ENCODE measurements at regions not wholly inside any gene's neighbourhood (a gene's known extent, or its start where the extent isn't known, plus 50 kb on each side); places are given as distances from the start of the nearest gene placed in this dataset.

- TF ChIP-seq GATA2 (IDR thresholded peaks at IDR 0.05; ENCODE audit: low read depth, low read length) (no peak), GATA3 (IDR thresholded peaks at IDR 0.05; ENCODE audit: low read depth, low read length) (no peak)
Observed at GRCh38 chr2:181788897-181789555, 102.5 kb upstream of the ITPRID2 start.
